GM06990 (cell line): ENCODE measurements at regions not wholly inside any gene's neighbourhood (a gene's known extent, or its start where the extent isn't known, plus 50 kb on each side); places are given as distances from the start of the nearest gene placed in this dataset.

ENCODE experiments used
- DNase-seq: peaks from one replicate; pipeline ENCODE4 v3.0.0-alpha.2; 2011; ENCODE audit not compliant: insufficient read length; ENCODE audit errors: extremely low read depth
- H3K27me3 ChIP-seq: replicated peaks from 2 replicates; pipeline ENCODE4 v1.6.0; 2011; ENCODE audit warnings: low read length; ENCODE audit not compliant: control insufficient read depth, insufficient read depth
- H3K36me3 ChIP-seq: 2 replicates; pipeline ENCODE4 v1.5.1; 2011; ENCODE audit warnings: low read length; ENCODE audit not compliant: control insufficient read depth, insufficient read depth
- H3K4me3 ChIP-seq: replicated peaks from 2 replicates; pipeline ENCODE4 v1.5.1; 2011; ENCODE audit warnings: low read depth, mild to moderate bottlenecking, control low read depth, low read length
- CTCF ChIP-seq: IDR thresholded peaks from 2 replicates; pipeline ENCODE4 v1.5.1; 2011; ENCODE audit warnings: low read length, control low read depth, mild to moderate bottlenecking, inconsistent platforms; ENCODE audit not compliant: insufficient read depth, poor library complexity, severe bottlenecking

- no peak for TF ChIP-seq CTCF
- Histone ChIP-seq H3K36me3 (no peaks in the 10 kb centered on the region), H3K27me3 (no peaks in the 10 kb centered on the region), H3K4me3 (no peak overlapping the region)
- no peak for DNase-seq
Observed at GRCh38 chr3:69441040-69441439, 55.2 kb upstream of the FRMD4B start.

- peak; percentile 28 for DNase-seq
- TF ChIP-seq CTCF = peak; percentile 61
- Histone ChIP-seq H3K36me3 (no peaks in the 10 kb centered on the region), H3K4me3 (no peak overlapping the region), H3K27me3 (no peaks in the 10 kb centered on the region)
Observed at GRCh38 chr3:69439643-69440270, 53.9 kb upstream of the FRMD4B start.

GRCh38 chr3:69438476-69438875, 52.6 kb upstream of the FRMD4B start:
- H3K36me3 ChIP-seq = no peaks in the 10 kb centered on the region
- no peak for DNase-seq
- TF ChIP-seq CTCF = no peak
- no peaks in the 10 kb centered on the region for H3K27me3 ChIP-seq
- H3K4me3 ChIP-seq = no peak overlapping the region

GRCh38 chr3:69435274-69436265, 49.7 kb upstream of the FRMD4B start:
- Histone ChIP-seq H3K36me3 (no peaks in the 10 kb centered on the region), H3K4me3 (no peak overlapping the region), H3K27me3 (no peaks in the 10 kb centered on the region; the same call in 1 of the 2 replicates)
- DNase-seq = peak; percentile 32
- TF ChIP-seq CTCF = no peak
